Smooth muscle cell (in vitro differentiated cells): ENCODE measurements at regions not wholly inside any gene's neighbourhood (a gene's known extent, or its start where the extent isn't known, plus 50 kb on each side); places are given as distances from the start of the nearest gene placed in this dataset.

Experiments
- DNase-seq: peaks from one replicate; lab custom pipeline; 2025; ENCODE audit not compliant: unreplicated experiment; lab: John Stamatoyannopoulos, UW
- H2AFZ ChIP-seq: fragments of 200-600 bp; sonication (generic); 2 replicates; pipeline ENCODE4 v1.6.0; 2016; ENCODE audit warnings: antibody characterized with exemption, low read depth, mild to moderate bottlenecking
- H3F3A ChIP-seq: fragments of 200-600 bp; sonication (generic); 2 replicates; pipeline ENCODE4 v1.6.0; 2017; ENCODE audit warnings: antibody characterized with exemption, low read depth
- H3K27ac ChIP-seq: fragments of 200-600 bp; sonication (generic); 2 replicates; pipeline ENCODE4 v1.5.1; 2016; ENCODE audit warnings: low read depth, mild to moderate bottlenecking
- H3K27me3 ChIP-seq: fragments of 200-600 bp; sonication (generic); 2 replicates; pipeline ENCODE4 v1.6.1; 2016; ENCODE audit warnings: low read depth, mild to moderate bottlenecking
- H3K36me3 ChIP-seq: fragments of 200-600 bp; sonication (generic); 2 replicates; pipeline ENCODE4 v1.5.1; 2016; ENCODE audit warnings: low read depth
- H3K4me1 ChIP-seq: fragments of 200-600 bp; sonication (generic); 2 replicates; pipeline ENCODE4 v1.5.1; 2016; ENCODE audit warnings: low read depth
- H3K4me2 ChIP-seq: fragments of 200-600 bp; sonication (generic); 2 replicates; pipeline ENCODE4 v1.6.0; 2016; ENCODE audit warnings: mild to moderate bottlenecking
- H3K4me3 ChIP-seq: fragments of 200-600 bp; sonication (generic); 2 replicates; pipeline ENCODE4 v1.5.1; 2016; ENCODE audit warnings: mild to moderate bottlenecking
- H3K79me2 ChIP-seq: fragments of 200-600 bp; sonication (generic); 2 replicates; pipeline ENCODE4 v1.6.0; 2016; ENCODE audit warnings: low read depth, mild to moderate bottlenecking
- H3K9ac ChIP-seq: fragments of 200-600 bp; sonication (generic); 2 replicates; pipeline ENCODE4 v1.6.0; 2016; ENCODE audit warnings: low read depth
- H3K9me3 ChIP-seq: fragments of 200-600 bp; sonication (generic); replicated peaks from 2 replicates; pipeline ENCODE4 v1.5.1; 2016; ENCODE audit warnings: low read depth
- H4K20me1 ChIP-seq: fragments of 200-600 bp; sonication (generic); 2 replicates; pipeline ENCODE4 v1.6.0; 2016; ENCODE audit warnings: low read depth
- CTCF ChIP-seq: fragments of 200-600 bp; sonication (generic); IDR thresholded peaks from 2 replicates; pipeline ENCODE4 v1.5.1; 2017; ENCODE audit warnings: borderline replicate concordance, mild to moderate bottlenecking, antibody characterized with exemption; ENCODE audit not compliant: insufficient read depth, poor library complexity, severe bottlenecking
- WGBS: methylation state at CpG from one replicate; pipeline ENCODE4 v1.1.7; 2016; ENCODE audit warnings: low lambda C conversion rate; 5-methylcytosine and 5-hydroxymethylcytosine counted together

GRCh38 chr2:217215877-217216276, 356.0 kb upstream of the TNP1 start:
- TF ChIP-seq CTCF, result no peak
- H3K4me3 ChIP-seq, result no peak overlapping the region
- no peaks in the 10 kb centered on the region for H3K9me3 ChIP-seq
- H3K4me1 ChIP-seq, result no peaks in the 10 kb centered on the region
- no peak overlapping the region for H3K9ac ChIP-seq
- H3K27me3 ChIP-seq, result no peaks in the 10 kb centered on the region
- no peak overlapping the region for H3K27ac ChIP-seq
- no peaks in the 10 kb centered on the region for H4K20me1 ChIP-seq
- no peaks in the 10 kb centered on the region for H3K79me2 ChIP-seq
- H3F3A ChIP-seq, result no peaks in the 10 kb centered on the region
- no peak overlapping the region for H3K4me2 ChIP-seq
- H3K36me3 ChIP-seq, result no peaks in the 10 kb centered on the region
- no peak overlapping the region for H2AFZ ChIP-seq
- no peak for DNase-seq
- WGBS, result 56% methylated on average over 6 of the region's 6 CpGs

- no peak for DNase-seq
These were observed 349.0 kb upstream of the TNP1 start for GRCh38 chr2:217208867-217209266.

GRCh38 chr2:217207699-217208010, 347.8 kb upstream of the TNP1 start:
- H3K9me3 ChIP-seq, result no peaks in the 10 kb centered on the region
- H4K20me1 ChIP-seq, result no peaks in the 10 kb centered on the region
- no peak for TF ChIP-seq CTCF
- no peaks in the 10 kb centered on the region for H3K4me1 ChIP-seq
- H3K27me3 ChIP-seq, result no peaks in the 10 kb centered on the region
- H3F3A ChIP-seq, result peaks cover 5% of the 10 kb centered on the region
- H3K79me2 ChIP-seq, result no peaks in the 10 kb centered on the region
- H3K4me3 ChIP-seq, result no peak overlapping the region
- no peak overlapping the region for H2AFZ ChIP-seq
- 47% methylated on average over 7 of the region's 7 CpGs for WGBS
- no peak for DNase-seq
- no peaks in the 10 kb centered on the region for H3K36me3 ChIP-seq
- no peak overlapping the region for H3K27ac ChIP-seq
- H3K9ac ChIP-seq, result no peak overlapping the region
- no peak overlapping the region for H3K4me2 ChIP-seq

More at GRCh38 chr2:217208867-217209266, 349.0 kb upstream of the TNP1 start:
- Histone ChIP-seq H3K27me3 (no peaks in the 10 kb centered on the region), H3K27ac (no peak overlapping the region), H4K20me1 (no peaks in the 10 kb centered on the region), H3K36me3 (no peaks in the 10 kb centered on the region), H2AFZ (no peak overlapping the region), H3K79me2 (no peaks in the 10 kb centered on the region), H3K4me2 (no peak overlapping the region), H3K4me3 (no peak overlapping the region), H3K4me1 (no peaks in the 10 kb centered on the region), H3K9ac (no peak overlapping the region), H3K9me3 (no peaks in the 10 kb centered on the region), H3F3A (peaks cover 5% of the 10 kb centered on the region)
- no peak for TF ChIP-seq CTCF
- WGBS, result 67% methylated on average over 1 of the region's 1 CpG

- DNase-seq, result no peak
- 54% methylated on average over 14 of the region's 14 CpGs for WGBS
- no peak overlapping the region for H3K4me2 ChIP-seq
These were observed 347.2 kb upstream of the TNP1 start for GRCh38 chr2:217206907-217207698.

More at GRCh38 chr2:217206907-217207698, 347.2 kb upstream of the TNP1 start:
- no peaks in the 10 kb centered on the region for H3K27me3 ChIP-seq
- no peak overlapping the region for H3K4me3 ChIP-seq
- no peak overlapping the region for H3K27ac ChIP-seq
- no peaks in the 10 kb centered on the region for H3K36me3 ChIP-seq
- H3K9ac ChIP-seq, result no peak overlapping the region
- peaks cover 5% of the 10 kb centered on the region for H3F3A ChIP-seq
- peak overlapping the region; percentile 62 for H2AFZ ChIP-seq
- H3K9me3 ChIP-seq, result no peaks in the 10 kb centered on the region
- no peaks in the 10 kb centered on the region for H3K4me1 ChIP-seq
- no peak for TF ChIP-seq CTCF
- no peaks in the 10 kb centered on the region for H3K79me2 ChIP-seq
- H4K20me1 ChIP-seq, result no peaks in the 10 kb centered on the region
